ENCODE measurements at regions not wholly inside any gene's neighbourhood (a gene's known extent, or its start where the extent isn't known, plus 50 kb on each side); places are given as distances from the start of the nearest gene placed in this dataset.
"Not testable (repeated sequence)": the region's sequence is repeated elsewhere in the genome, so short reads cannot be mapped to it uniquely, and the experiment has no call there.

- H3K4me3 ChIP-seq (ENCODE audit: low read depth, low read length), result no peak overlapping the region
These were observed 543.3 kb upstream of the UBE2E2 start for GRCh38 chr3:22659651-22660475.

GRCh38 chr3:22660606-22661005, 542.5 kb upstream of the UBE2E2 start:
- no peak overlapping the region for H3K4me3 ChIP-seq (ENCODE audit: low read depth, low read length)

GRCh38 chr3:22661121-22661700, 541.9 kb upstream of the UBE2E2 start:
- H3K4me3 ChIP-seq (ENCODE audit: low read depth, low read length), result no peak overlapping the region

GRCh38 chr3:22665528-22665927, 537.6 kb upstream of the UBE2E2 start:
- H3K4me3 ChIP-seq (ENCODE audit: low read depth, low read length), result no peak overlapping the region

GRCh38 chr3:22666736-22667135, 536.4 kb upstream of the UBE2E2 start:
- no peak overlapping the region for H3K4me3 ChIP-seq (ENCODE audit: low read depth, low read length)

- no peak overlapping the region for H3K4me3 ChIP-seq (ENCODE audit: low read depth, low read length)
These were observed 531.3 kb upstream of the UBE2E2 start for GRCh38 chr3:22671848-22672247.

GRCh38 chr3:22684739-22685138, 518.4 kb upstream of the UBE2E2 start:
- H3K4me3 ChIP-seq (ENCODE audit: low read depth, low read length), result no peak overlapping the region

- no peak overlapping the region for H3K4me3 ChIP-seq (ENCODE audit: low read depth, low read length)
These were observed 517.5 kb upstream of the UBE2E2 start for GRCh38 chr3:22685597-22685996.

GRCh38 chr3:22691407-22691806, 511.7 kb upstream of the UBE2E2 start:
- no peak overlapping the region for H3K4me3 ChIP-seq (ENCODE audit: low read depth, low read length)

- no peak overlapping the region for H3K4me3 ChIP-seq (ENCODE audit: low read depth, low read length)
These were observed 511.1 kb upstream of the UBE2E2 start for GRCh38 chr3:22691856-22692628.

- no peak overlapping the region for H3K4me3 ChIP-seq (ENCODE audit: low read depth, low read length)
These were observed 502.3 kb upstream of the UBE2E2 start for GRCh38 chr3:22700876-22701275.

GRCh38 chr3:22704166-22704565, 499.0 kb upstream of the UBE2E2 start:
- H3K4me3 ChIP-seq (ENCODE audit: low read depth, low read length), result no peak overlapping the region

- H3K4me3 ChIP-seq (ENCODE audit: low read depth, low read length), result no peak overlapping the region
These were observed 498.4 kb upstream of the UBE2E2 start for GRCh38 chr3:22704571-22705354.

GRCh38 chr3:22706922-22707321, 496.2 kb upstream of the UBE2E2 start:
- not testable (repeated sequence) for H3K4me3 ChIP-seq (ENCODE audit: low read depth, low read length)

GRCh38 chr3:22713936-22714335, 489.2 kb upstream of the UBE2E2 start:
- H3K4me3 ChIP-seq (ENCODE audit: low read depth, low read length), result no peak overlapping the region

GRCh38 chr3:22714749-22715148, 488.4 kb upstream of the UBE2E2 start:
- H3K4me3 ChIP-seq (ENCODE audit: low read depth, low read length), result no peak overlapping the region

GRCh38 chr3:22720596-22720995, 482.5 kb upstream of the UBE2E2 start:
- H3K4me3 ChIP-seq (ENCODE audit: low read depth, low read length), result no peak overlapping the region

GRCh38 chr3:22724420-22724819, 478.7 kb upstream of the UBE2E2 start:
- no peak overlapping the region for H3K4me3 ChIP-seq (ENCODE audit: low read depth, low read length)

GRCh38 chr3:22728406-22728805, 474.7 kb upstream of the UBE2E2 start:
- no peak overlapping the region for H3K4me3 ChIP-seq (ENCODE audit: low read depth, low read length)

GRCh38 chr3:22729212-22729611, 473.9 kb upstream of the UBE2E2 start:
- no peak overlapping the region for H3K4me3 ChIP-seq (ENCODE audit: low read depth, low read length)

- H3K4me3 ChIP-seq (ENCODE audit: low read depth, low read length), result no peak overlapping the region
These were observed 473.1 kb upstream of the UBE2E2 start for GRCh38 chr3:22729981-22730380.

All from iPS-11a (cell line).